Neural cell (in vitro differentiated cells): ENCODE measurements at regions not wholly inside any gene's neighbourhood (a gene's known extent, or its start where the extent isn't known, plus 50 kb on each side); places are given as distances from the start of the nearest gene placed in this dataset.

Source experiments
- EP300 ChIP-seq: fragments of 450-650 bp; conservative IDR thresholded peaks from 2 replicates; pipeline ENCODE4 v1.6.1; 2014; ENCODE audit warnings: antibody characterized with exemption, mild to moderate bottlenecking, moderate library complexity; ENCODE audit not compliant: poor library complexity, severe bottlenecking
- EZH2 ChIP-seq: fragments of 200-600, 300-800 bp; shearing (Covaris generic), sonication (generic); IDR thresholded peaks from 2 replicates; pipeline ENCODE4 v1.6.1; 2014; ENCODE audit warnings: antibody characterized with exemption, low read length, borderline replicate concordance, mild to moderate bottlenecking; ENCODE audit not compliant: insufficient read depth, poor library complexity, severe bottlenecking
- RAD21 ChIP-seq: fragments of 450-650 bp; conservative IDR thresholded peaks from 2 replicates; pipeline ENCODE4 v1.6.1; 2014; ENCODE audit warnings: antibody characterized with exemption, mild to moderate bottlenecking, moderate library complexity
- TF ChIP-seq, protein P1 (sequence below): fragments of 450-650 bp; IDR thresholded peaks from 2 replicates; pipeline ENCODE4 v1.5.1; 2014; ENCODE audit warnings: antibody characterized with exemption, mild to moderate bottlenecking, moderate library complexity; ENCODE audit not compliant: poor library complexity, severe bottlenecking
- TF ChIP-seq, protein P2 (sequence below): IDR thresholded peaks from 2 replicates; pipeline ENCODE4 v1.6.1; 2012; ENCODE audit warnings: borderline replicate concordance

DNA sequence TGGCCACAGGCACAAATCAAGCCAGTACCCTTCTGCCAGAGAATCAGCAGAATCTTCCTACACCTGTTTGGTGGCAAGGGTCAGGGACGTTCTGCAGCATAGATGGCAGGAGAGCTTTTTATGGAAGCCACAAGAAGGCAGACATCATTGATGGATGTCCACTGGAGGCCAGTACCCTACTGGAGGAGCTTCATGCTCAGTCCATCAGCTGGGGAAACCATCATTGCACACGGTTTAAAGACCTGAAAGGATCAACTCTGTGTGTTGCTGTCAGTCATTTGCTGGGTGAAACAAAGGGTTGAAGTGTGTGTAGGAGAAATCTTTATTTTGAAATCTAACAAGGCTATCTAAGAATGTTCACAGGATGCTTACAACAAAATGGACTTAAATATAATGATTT lies 158.9 kb upstream of the SASH1 start:
- TF ChIP-seq, protein P1, sequence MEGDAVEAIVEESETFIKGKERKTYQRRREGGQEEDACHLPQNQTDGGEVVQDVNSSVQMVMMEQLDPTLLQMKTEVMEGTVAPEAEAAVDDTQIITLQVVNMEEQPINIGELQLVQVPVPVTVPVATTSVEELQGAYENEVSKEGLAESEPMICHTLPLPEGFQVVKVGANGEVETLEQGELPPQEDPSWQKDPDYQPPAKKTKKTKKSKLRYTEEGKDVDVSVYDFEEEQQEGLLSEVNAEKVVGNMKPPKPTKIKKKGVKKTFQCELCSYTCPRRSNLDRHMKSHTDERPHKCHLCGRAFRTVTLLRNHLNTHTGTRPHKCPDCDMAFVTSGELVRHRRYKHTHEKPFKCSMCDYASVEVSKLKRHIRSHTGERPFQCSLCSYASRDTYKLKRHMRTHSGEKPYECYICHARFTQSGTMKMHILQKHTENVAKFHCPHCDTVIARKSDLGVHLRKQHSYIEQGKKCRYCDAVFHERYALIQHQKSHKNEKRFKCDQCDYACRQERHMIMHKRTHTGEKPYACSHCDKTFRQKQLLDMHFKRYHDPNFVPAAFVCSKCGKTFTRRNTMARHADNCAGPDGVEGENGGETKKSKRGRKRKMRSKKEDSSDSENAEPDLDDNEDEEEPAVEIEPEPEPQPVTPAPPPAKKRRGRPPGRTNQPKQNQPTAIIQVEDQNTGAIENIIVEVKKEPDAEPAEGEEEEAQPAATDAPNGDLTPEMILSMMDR: no peak
- TF ChIP-seq EZH2: no peak
- no peak for TF ChIP-seq RAD21
- TF ChIP-seq, protein P2, sequence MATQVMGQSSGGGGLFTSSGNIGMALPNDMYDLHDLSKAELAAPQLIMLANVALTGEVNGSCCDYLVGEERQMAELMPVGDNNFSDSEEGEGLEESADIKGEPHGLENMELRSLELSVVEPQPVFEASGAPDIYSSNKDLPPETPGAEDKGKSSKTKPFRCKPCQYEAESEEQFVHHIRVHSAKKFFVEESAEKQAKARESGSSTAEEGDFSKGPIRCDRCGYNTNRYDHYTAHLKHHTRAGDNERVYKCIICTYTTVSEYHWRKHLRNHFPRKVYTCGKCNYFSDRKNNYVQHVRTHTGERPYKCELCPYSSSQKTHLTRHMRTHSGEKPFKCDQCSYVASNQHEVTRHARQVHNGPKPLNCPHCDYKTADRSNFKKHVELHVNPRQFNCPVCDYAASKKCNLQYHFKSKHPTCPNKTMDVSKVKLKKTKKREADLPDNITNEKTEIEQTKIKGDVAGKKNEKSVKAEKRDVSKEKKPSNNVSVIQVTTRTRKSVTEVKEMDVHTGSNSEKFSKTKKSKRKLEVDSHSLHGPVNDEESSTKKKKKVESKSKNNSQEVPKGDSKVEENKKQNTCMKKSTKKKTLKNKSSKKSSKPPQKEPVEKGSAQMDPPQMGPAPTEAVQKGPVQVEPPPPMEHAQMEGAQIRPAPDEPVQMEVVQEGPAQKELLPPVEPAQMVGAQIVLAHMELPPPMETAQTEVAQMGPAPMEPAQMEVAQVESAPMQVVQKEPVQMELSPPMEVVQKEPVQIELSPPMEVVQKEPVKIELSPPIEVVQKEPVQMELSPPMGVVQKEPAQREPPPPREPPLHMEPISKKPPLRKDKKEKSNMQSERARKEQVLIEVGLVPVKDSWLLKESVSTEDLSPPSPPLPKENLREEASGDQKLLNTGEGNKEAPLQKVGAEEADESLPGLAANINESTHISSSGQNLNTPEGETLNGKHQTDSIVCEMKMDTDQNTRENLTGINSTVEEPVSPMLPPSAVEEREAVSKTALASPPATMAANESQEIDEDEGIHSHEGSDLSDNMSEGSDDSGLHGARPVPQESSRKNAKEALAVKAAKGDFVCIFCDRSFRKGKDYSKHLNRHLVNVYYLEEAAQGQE: no peak
- TF ChIP-seq EP300: no peak
